Ovary (tissue), 3 donors: ENCODE measurements at regions not wholly inside any gene's neighbourhood (a gene's known extent, or its start where the extent isn't known, plus 50 kb on each side); places are given as distances from the start of the nearest gene placed in this dataset.

ENCODE experiments used
- EP300 ChIP-seq: sonication (generic); formaldehyde crosslinking; IDR thresholded peaks from one replicate; pipeline ENCODE4 v1.6.1; 2017; ENCODE audit warnings: antibody characterized with exemption
- POLR2A ChIP-seq: fragments of 450-650 bp; IDR thresholded peaks from one replicate; pipeline ENCODE4 v1.6.1; 2017; ENCODE audit warnings: antibody characterized with exemption, mild to moderate bottlenecking, moderate library complexity
- TF ChIP-seq, protein P1 (sequence below), 3 donors: fragments of 450-650 bp in 2 of 3; fragments of 200-600 bp in 1 of 3; IDR thresholded peaks; one replicate each; pipeline versions ENCODE4 v1.5.1 to v1.8.0; 2016 to 2022; ENCODE audit warnings: antibody characterized with exemption in 3 of 3, mild to moderate bottlenecking in 1 of 3
- donor health status: DM: no; HTN: no; CAD: no.

DNA sequence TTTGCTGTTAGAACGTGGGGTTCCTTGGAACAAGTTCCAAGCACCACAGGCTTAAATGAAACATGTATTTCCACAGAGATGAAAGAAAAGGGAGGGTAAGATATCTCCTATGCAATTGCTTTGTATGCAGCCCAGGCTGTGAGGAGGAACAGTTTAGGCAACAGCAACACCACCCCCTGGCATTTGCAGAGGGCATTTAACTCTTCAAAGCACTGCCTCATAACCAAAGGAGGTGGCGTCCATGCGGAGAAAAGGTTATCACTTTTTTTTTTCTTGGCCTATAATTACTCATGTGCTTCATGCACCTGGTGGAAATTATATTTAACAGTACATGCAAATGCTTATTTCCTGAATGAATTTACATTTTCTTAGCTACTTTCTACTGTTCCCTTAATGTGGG, 286.0 kb downstream of the LPIN1 start:
- TF ChIP-seq, protein P1, sequence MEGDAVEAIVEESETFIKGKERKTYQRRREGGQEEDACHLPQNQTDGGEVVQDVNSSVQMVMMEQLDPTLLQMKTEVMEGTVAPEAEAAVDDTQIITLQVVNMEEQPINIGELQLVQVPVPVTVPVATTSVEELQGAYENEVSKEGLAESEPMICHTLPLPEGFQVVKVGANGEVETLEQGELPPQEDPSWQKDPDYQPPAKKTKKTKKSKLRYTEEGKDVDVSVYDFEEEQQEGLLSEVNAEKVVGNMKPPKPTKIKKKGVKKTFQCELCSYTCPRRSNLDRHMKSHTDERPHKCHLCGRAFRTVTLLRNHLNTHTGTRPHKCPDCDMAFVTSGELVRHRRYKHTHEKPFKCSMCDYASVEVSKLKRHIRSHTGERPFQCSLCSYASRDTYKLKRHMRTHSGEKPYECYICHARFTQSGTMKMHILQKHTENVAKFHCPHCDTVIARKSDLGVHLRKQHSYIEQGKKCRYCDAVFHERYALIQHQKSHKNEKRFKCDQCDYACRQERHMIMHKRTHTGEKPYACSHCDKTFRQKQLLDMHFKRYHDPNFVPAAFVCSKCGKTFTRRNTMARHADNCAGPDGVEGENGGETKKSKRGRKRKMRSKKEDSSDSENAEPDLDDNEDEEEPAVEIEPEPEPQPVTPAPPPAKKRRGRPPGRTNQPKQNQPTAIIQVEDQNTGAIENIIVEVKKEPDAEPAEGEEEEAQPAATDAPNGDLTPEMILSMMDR (IDR thresholded peaks at IDR 0.05): no peak
- TF ChIP-seq EP300 (no peak), POLR2A (no peak)
